Suprapubic skin (tissue), 4 donors: ENCODE measurements at regions not wholly inside any gene's neighbourhood (a gene's known extent, or its start where the extent isn't known, plus 50 kb on each side); places are given as distances from the start of the nearest gene placed in this dataset.

Experiments used
- DNase-seq, 2 donors: peaks; one replicate each; pipeline ENCODE4 v3.0.0-alpha.2; 2019; ENCODE audit warnings: low spot score in 2 of 2
- H3K27ac ChIP-seq: fragments of 200-600 bp; sonication (generic); one replicate; pipeline ENCODE4 v1.5.1; 2019
- H3K27me3 ChIP-seq: fragments of 200-600 bp; sonication (generic); one replicate; pipeline ENCODE4 v1.5.1; 2019
- H3K36me3 ChIP-seq: fragments of 200-600 bp; sonication (generic); one replicate; pipeline ENCODE4 v1.5.1; 2019
- H3K4me1 ChIP-seq: fragments of 200-600 bp; sonication (generic); one replicate; pipeline ENCODE4 v1.5.1; 2019
- H3K4me3 ChIP-seq: fragments of 200-600 bp; sonication (generic); one replicate; pipeline ENCODE4 v1.5.1; 2019; ENCODE audit warnings: mild to moderate bottlenecking
- H3K9me3 ChIP-seq: fragments of 200-600 bp; sonication (generic); one replicate; pipeline ENCODE4 v1.5.1; 2019
- CTCF ChIP-seq, 2 donors: fragments of 200-600 bp in 1 of 2; fragments of 450-650 bp in 1 of 2; sonication (generic) in 1 of 2; IDR thresholded peaks; one replicate each; pipeline ENCODE4 v1.5.1; 2016 to 2019; ENCODE audit warnings: antibody characterized with exemption in 2 of 2, mild to moderate bottlenecking in 1 of 2, moderate library complexity in 1 of 2
- EP300 ChIP-seq: sonication (generic); formaldehyde crosslinking; IDR thresholded peaks from one replicate; pipeline ENCODE4 v1.6.1; 2017; ENCODE audit warnings: antibody characterized with exemption
- POLR2A ChIP-seq, 2 donors: fragments of 450-650 bp; IDR thresholded peaks; one replicate each; pipeline ENCODE4 v1.6.1; 2017; ENCODE audit warnings: antibody characterized with exemption in 2 of 2, mild to moderate bottlenecking in 2 of 2, moderate library complexity in 2 of 2
- POLR2AphosphoS5 ChIP-seq, 3 donors: sonication (generic); formaldehyde crosslinking; IDR thresholded peaks; one replicate each; pipeline ENCODE4 v1.6.1; 2017; ENCODE audit warnings: antibody characterized with exemption in 3 of 3
- WGBS: methylation state at CpG from one replicate; pipeline ENCODE4 v1.1.5; 2018; 5-methylcytosine and 5-hydroxymethylcytosine counted together

DNA sequence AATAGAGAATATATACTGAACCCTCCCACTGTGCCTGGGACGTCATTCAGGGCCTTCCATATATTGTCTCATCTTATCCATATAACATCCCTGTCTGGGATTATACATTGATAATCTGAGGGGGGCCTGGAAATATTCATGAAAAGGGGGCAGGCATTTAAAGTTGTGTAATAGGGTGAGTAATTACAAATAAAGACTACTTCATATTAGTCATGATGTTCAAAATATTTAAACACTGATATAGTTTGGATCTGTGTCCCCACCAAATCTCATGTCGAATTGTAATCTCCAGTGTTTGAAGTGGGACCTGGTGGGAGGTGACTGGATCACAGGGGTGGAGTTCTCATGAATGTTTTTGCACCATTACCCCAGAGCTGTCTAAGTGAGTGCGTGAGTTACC lies 97.8 kb downstream of the AQP9 start:
- 93% methylated on average over 3 of the region's 3 CpGs for WGBS
- Histone ChIP-seq H3K4me3 (no peak overlapping the region), H3K36me3 (no peaks in the 10 kb centered on the region), H3K9me3 (no peaks in the 10 kb centered on the region), H3K4me1 (no peaks in the 10 kb centered on the region), H3K27ac (no peak overlapping the region), H3K27me3 (no peaks in the 10 kb centered on the region)
- no peak for DNase-seq
- TF ChIP-seq EP300 (no peak), POLR2A (IDR thresholded peaks at IDR 0.05) (no peak), POLR2AphosphoS5 (IDR thresholded peaks at IDR 0.05) (no peak), CTCF (IDR thresholded peaks at IDR 0.05) (no peak)

DNA sequence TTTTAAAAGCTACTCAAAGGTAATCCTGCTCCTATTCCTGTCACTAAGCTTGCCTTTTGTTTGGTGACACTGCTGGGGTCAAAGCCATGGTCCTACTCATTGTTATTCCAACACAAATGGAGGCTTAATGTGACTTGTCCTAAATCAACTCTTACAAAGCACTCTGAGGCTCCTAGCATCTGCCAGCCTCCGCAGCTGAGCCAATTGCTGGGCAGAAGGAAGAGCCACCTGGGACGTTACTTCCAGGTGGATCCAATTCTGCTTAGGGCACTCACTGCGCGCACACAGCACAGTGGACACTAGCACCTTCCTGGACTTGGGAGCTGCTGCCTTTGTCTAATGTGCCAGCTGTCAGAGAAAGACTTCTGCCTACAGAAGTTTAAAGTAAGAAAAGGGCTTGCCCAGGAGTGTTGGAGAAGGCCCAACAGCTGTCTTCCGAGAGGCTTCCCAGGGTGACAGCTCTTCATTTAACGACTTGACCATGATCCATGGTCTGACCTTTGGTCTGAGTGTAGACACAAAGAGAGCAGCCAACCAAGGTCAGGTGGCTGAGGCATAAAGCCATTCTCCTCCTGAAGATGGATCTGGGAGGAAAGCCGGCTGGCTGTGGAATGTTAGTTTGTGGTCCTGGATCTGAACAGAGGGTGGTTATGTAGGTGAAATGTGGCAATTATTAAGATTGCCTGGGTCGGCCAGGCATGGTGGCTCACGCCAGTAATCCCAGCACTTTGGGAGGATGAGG lies 102.2 kb downstream of the AQP9 start:
- Histone ChIP-seq H3K4me3 (no peak overlapping the region), H3K4me1 (no peaks in the 10 kb centered on the region), H3K27me3 (no peaks in the 10 kb centered on the region), H3K9me3 (no peaks in the 10 kb centered on the region), H3K36me3 (no peaks in the 10 kb centered on the region), H3K27ac (no peak overlapping the region)
- 86% methylated on average over 9 of the region's 9 CpGs for WGBS
- TF ChIP-seq POLR2AphosphoS5 (IDR thresholded peaks at IDR 0.05), result no peak
- TF ChIP-seq POLR2A (IDR thresholded peaks at IDR 0.05), result no peak
- TF ChIP-seq CTCF (IDR thresholded peaks at IDR 0.05), result no peak
- no peak for TF ChIP-seq EP300
- DNase-seq, result no peak

- Histone ChIP-seq H3K36me3 (no peaks in the 10 kb centered on the region), H3K27ac (no peak overlapping the region), H3K4me1 (no peaks in the 10 kb centered on the region), H3K9me3 (no peaks in the 10 kb centered on the region), H3K4me3 (no peak overlapping the region), H3K27me3 (no peaks in the 10 kb centered on the region)
- TF ChIP-seq EP300 (no peak), POLR2A (IDR thresholded peaks at IDR 0.05) (no peak), CTCF (IDR thresholded peaks at IDR 0.05) (no peak)
- WGBS, result 78% methylated on average over 7 of the region's 7 CpGs
- no peak for DNase-seq
These were observed 103.7 kb downstream of the AQP9 start for GRCh38 chr15:58241872-58242271.

- WGBS, result 79% methylated on average over 7 of the region's 7 CpGs
- H3K4me1 ChIP-seq, result no peaks in the 10 kb centered on the region
- H3K9me3 ChIP-seq, result no peaks in the 10 kb centered on the region
- DNase-seq, result no peak
- H3K27ac ChIP-seq, result no peak overlapping the region
- no peaks in the 10 kb centered on the region for H3K27me3 ChIP-seq
- H3K4me3 ChIP-seq, result no peak overlapping the region
- no peaks in the 10 kb centered on the region for H3K36me3 ChIP-seq
- TF ChIP-seq CTCF (IDR thresholded peaks at IDR 0.05) (no peak), POLR2AphosphoS5 (IDR thresholded peaks at IDR 0.05) (no peak), POLR2A (IDR thresholded peaks at IDR 0.05) (no peak), EP300 (no peak)
These were observed 104.9 kb downstream of the AQP9 start for GRCh38 chr15:58243070-58243469.

DNA sequence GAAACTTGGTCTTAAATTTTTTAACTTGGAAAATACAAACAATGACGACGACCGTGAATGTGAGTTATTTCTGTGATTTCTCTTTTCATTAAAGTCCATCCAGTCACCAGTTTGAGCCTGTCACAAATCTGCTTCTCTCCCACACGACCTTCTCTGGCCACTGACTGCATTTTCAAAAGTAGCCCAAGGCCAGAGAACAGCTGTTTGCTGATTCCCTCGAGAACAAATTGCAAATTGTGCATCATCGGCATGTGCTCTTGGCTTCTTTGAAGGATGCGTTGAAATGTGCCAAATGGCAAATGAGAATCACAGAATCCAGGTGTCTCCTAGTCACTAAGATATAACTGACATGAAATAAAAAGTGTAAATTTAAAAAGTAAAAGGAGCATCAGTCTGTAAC lies 106.4 kb downstream of the AQP9 start:
- TF ChIP-seq POLR2A (IDR thresholded peaks at IDR 0.05), result no peak
- no peak for TF ChIP-seq EP300
- no peak for TF ChIP-seq POLR2AphosphoS5 (IDR thresholded peaks at IDR 0.05)
- TF ChIP-seq CTCF (IDR thresholded peaks at IDR 0.05), result no peak
- Histone ChIP-seq H3K9me3 (no peaks in the 10 kb centered on the region), H3K36me3 (no peaks in the 10 kb centered on the region), H3K4me1 (no peaks in the 10 kb centered on the region), H3K4me3 (no peak overlapping the region), H3K27me3 (no peaks in the 10 kb centered on the region), H3K27ac (no peak overlapping the region)
- no peak for DNase-seq
- WGBS, result 88% methylated on average over 7 of the region's 7 CpGs
